PC-9 (cell line): ENCODE measurements at regions not wholly inside any gene's neighbourhood (a gene's known extent, or its start where the extent isn't known, plus 50 kb on each side); places are given as distances from the start of the nearest gene placed in this dataset.

Experiments used
- BruUV-seq: library from RNA; stranded (reverse); fragments of 400-500 nt; replicated peaks from 2 replicates; lab custom pipeline; 2021; lab: Mats Ljungman, UMichigan
- CTCF ChIA-PET: fragments of 300-600 bp; sonication (Branson Sonifier 250); formaldehyde crosslinking; loops from one replicate; lab custom pipeline; 2022; ENCODE audit warnings: antibody characterized with exemption; lab: Charles Lee
- POLR2A ChIA-PET: fragments of 300-600 bp; sonication (Branson Sonifier 250); formaldehyde crosslinking; loops from one replicate; lab custom pipeline; 2022; ENCODE audit warnings: antibody characterized with exemption; ENCODE audit not compliant: unreplicated experiment; lab: Charles Lee
- DNase-seq, 2 experiments: peaks; one replicate each; pipeline versions ENCODE4 v3.0.0 to v3.0.0-alpha.2; 2015 to 2022; ENCODE audit warnings: mixed read lengths in 1 of 2
- H2AFZ ChIP-seq: fragments of 200-600 bp; sonication (generic); 2 replicates; pipeline ENCODE4 v1.8.1; 2017; ENCODE audit warnings: antibody characterized with exemption
- H3F3A ChIP-seq: fragments of 200-600 bp; sonication (generic); 2 replicates; pipeline ENCODE4 v1.8.1; 2017; ENCODE audit warnings: antibody characterized with exemption, mild to moderate bottlenecking, low read depth; ENCODE audit not compliant: insufficient read depth
- H3K27ac ChIP-seq: fragments of 200-600 bp; sonication (generic); 2 replicates; pipeline ENCODE4 v1.6.1; 2016; ENCODE audit warnings: mixed run types
- H3K27me3 ChIP-seq: fragments of 200-600 bp; sonication (generic); 2 replicates; pipeline ENCODE4 v1.6.1; 2016; ENCODE audit warnings: low read depth, mixed run types; ENCODE audit not compliant: insufficient read depth
- H3K36me3 ChIP-seq: fragments of 200-600 bp; sonication (generic); 2 replicates; pipeline ENCODE4 v1.6.1; 2016; ENCODE audit warnings: low read depth, mixed run types
- H3K4me1 ChIP-seq: fragments of 200-600 bp; sonication (generic); replicated peaks from 2 replicates; pipeline ENCODE4 v1.6.1; 2016; ENCODE audit warnings: mixed run types; ENCODE audit not compliant: insufficient read depth
- H3K4me2 ChIP-seq: fragments of 200-600 bp; sonication (generic); 2 replicates; pipeline ENCODE4 v1.6.1; 2017; ENCODE audit warnings: mixed run types
- H3K4me3 ChIP-seq: fragments of 200-600 bp; sonication (generic); 2 replicates; pipeline ENCODE4 v1.6.1; 2016; ENCODE audit warnings: mixed run types
- H3K79me2 ChIP-seq: fragments of 200-600 bp; sonication (generic); 2 replicates; pipeline ENCODE4 v1.6.1; 2017; ENCODE audit warnings: low read depth, mixed run types
- H3K9me2 ChIP-seq: fragments of 200-600 bp; sonication (generic); 2 replicates; pipeline ENCODE4 v1.8.1; 2017; ENCODE audit warnings: mild to moderate bottlenecking; ENCODE audit not compliant: insufficient read depth
- H3K9me3 ChIP-seq: fragments of 200-600 bp; sonication (generic); 2 replicates; pipeline ENCODE4 v1.8.1; 2016; ENCODE audit warnings: low read depth; ENCODE audit not compliant: insufficient read depth
- H4K20me1 ChIP-seq: fragments of 200-600 bp; sonication (generic); 2 replicates; pipeline ENCODE4 v1.8.1; 2017; ENCODE audit not compliant: insufficient read depth
- EZH2 ChIP-seq: fragments of 200-600 bp; sonication (generic); IDR thresholded peaks from 2 replicates; pipeline ENCODE4 v1.8.0; 2017; ENCODE audit warnings: antibody characterized with exemption, low read depth
- intact Hi-C: fragments of 100-400 bp; cut with micrococcal nuclease; formaldehyde crosslinking; loops from one replicate; pipeline ENCODE4 v1.10.0; 2022; ENCODE audit not compliant: unreplicated experiment

- POLR2A ChIA-PET, result interaction anchor here (0.6 kb wide), 1 partner anchor 56 kb away, joined by 3 read pairs; no protein-coding TSS in a partner anchor
- TF ChIP-seq EZH2, result no peak
- no peaks in the 10 kb centered on the region for H3K79me2 ChIP-seq
- no peak overlapping the region for H3K27ac ChIP-seq
- intact Hi-C loops, result no loop called here
- no peak overlapping the region for H3K4me3 ChIP-seq
- CTCF ChIA-PET, result no interaction called here
- no peak for DNase-seq
- no peaks in the 10 kb centered on the region for H3K9me3 ChIP-seq
- H3K4me2 ChIP-seq, result no peak overlapping the region
- H3K36me3 ChIP-seq, result no peaks in the 10 kb centered on the region
- no peaks in the 10 kb centered on the region for H3F3A ChIP-seq
- no TSS peak for BruUV-seq
- no peaks in the 10 kb centered on the region for H4K20me1 ChIP-seq
- no peaks in the 10 kb centered on the region for H3K4me1 ChIP-seq
- no peaks in the 10 kb centered on the region for H3K9me2 ChIP-seq
- H2AFZ ChIP-seq, result no peak overlapping the region
- no peaks in the 10 kb centered on the region for H3K27me3 ChIP-seq
Measured at GRCh38 chr7:124084024-124084423, 51.2 kb upstream of the TMEM229A start.
